ENCODE measurements at regions not wholly inside any gene's neighbourhood (a gene's known extent, or its start where the extent isn't known, plus 50 kb on each side); places are given as distances from the start of the nearest gene placed in this dataset.

DNA sequence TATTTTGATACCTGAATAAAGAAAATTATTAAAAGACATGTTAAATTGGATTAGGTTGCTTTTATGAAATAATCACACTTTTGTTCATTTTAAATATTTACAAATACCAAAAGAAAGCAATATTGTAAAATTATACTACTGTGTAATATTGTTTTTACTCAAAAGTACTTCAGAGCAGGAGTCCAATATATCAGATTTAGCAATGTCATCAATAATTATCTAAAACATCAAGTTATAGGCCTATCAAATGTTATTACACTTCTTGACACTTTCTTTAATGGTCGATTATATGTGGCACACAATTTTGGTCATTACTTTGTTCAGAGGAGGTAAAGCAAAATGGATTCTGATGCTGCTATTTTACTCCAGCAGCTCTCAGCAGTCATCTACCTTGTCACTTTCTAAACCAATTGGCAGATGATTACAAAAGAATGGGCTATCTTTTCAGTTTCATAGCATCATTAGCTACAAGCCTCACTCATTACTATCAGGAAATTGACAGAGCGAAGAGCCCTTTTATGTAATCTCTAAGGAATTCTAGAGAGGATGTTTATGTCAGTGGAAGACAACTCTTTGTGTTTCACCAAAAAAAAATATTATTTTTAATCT lies 318.6 kb downstream of the PLOD2 start:
- TF ChIP-seq EP300 (conservative IDR thresholded peaks at IDR 0.05; ENCODE audit: poor library complexity, severe bottlenecking) (peak; percentile 98), REST (IDR thresholded peaks at IDR 0.05; ENCODE audit: borderline replicate concordance) (peak; percentile 71)
